Coronary artery (tissue), 2 donors: ENCODE measurements at regions not wholly inside any gene's neighbourhood (a gene's known extent, or its start where the extent isn't known, plus 50 kb on each side); places are given as distances from the start of the nearest gene placed in this dataset.

ENCODE experiments used
- DNase-seq: peaks from one replicate; pipeline ENCODE4 v3.0.0-alpha.2; 2017; ENCODE audit warnings: low spot score
- H3K27ac ChIP-seq, 2 donors: fragments of 200-600 bp; sonication (generic); one replicate each; pipeline ENCODE4 v1.5.1; 2016 to 2019
- H3K4me3 ChIP-seq: fragments of 200-600 bp; sonication (generic); 2 replicates; pipeline ENCODE4 v1.5.1; 2016; ENCODE audit warnings: mild to moderate bottlenecking, moderate library complexity
- TF ChIP-seq, protein P1 (sequence below): fragments of 200-600 bp; sonication (generic); IDR thresholded peaks from one replicate; pipeline ENCODE4 v1.5.1; 2019; ENCODE audit warnings: antibody characterized with exemption

DNA sequence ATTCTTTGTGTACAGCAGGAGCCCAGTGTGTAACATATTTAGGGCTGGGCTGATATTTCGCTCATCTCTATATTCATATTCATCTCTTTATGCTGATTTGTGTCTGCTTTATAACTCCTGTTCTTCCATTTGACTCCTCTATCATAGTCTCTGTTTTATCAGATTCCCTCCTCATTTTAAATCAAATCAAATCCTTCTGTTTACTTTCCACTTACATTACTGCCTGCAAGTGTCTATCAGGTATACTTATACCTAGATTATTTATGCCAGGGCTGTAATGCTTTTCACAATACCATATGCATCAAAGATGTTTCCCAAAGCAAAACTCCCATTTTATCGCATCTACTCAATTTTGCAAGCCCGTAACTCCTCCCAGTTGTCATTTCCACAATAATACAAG is 990.7 kb downstream of the SORCS1 start:
- Histone ChIP-seq H3K4me3 (no peak overlapping the region), H3K27ac (no peak overlapping the region)
- no peak for DNase-seq
- TF ChIP-seq, protein P1, sequence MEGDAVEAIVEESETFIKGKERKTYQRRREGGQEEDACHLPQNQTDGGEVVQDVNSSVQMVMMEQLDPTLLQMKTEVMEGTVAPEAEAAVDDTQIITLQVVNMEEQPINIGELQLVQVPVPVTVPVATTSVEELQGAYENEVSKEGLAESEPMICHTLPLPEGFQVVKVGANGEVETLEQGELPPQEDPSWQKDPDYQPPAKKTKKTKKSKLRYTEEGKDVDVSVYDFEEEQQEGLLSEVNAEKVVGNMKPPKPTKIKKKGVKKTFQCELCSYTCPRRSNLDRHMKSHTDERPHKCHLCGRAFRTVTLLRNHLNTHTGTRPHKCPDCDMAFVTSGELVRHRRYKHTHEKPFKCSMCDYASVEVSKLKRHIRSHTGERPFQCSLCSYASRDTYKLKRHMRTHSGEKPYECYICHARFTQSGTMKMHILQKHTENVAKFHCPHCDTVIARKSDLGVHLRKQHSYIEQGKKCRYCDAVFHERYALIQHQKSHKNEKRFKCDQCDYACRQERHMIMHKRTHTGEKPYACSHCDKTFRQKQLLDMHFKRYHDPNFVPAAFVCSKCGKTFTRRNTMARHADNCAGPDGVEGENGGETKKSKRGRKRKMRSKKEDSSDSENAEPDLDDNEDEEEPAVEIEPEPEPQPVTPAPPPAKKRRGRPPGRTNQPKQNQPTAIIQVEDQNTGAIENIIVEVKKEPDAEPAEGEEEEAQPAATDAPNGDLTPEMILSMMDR: no peak

GRCh38 chr10:106169241-106169640 is 995.3 kb downstream of the SORCS1 start:
- TF ChIP-seq, protein P1: no peak
- no peak for DNase-seq
- Histone ChIP-seq H3K27ac (no peak overlapping the region), H3K4me3 (no peak overlapping the region)

DNA sequence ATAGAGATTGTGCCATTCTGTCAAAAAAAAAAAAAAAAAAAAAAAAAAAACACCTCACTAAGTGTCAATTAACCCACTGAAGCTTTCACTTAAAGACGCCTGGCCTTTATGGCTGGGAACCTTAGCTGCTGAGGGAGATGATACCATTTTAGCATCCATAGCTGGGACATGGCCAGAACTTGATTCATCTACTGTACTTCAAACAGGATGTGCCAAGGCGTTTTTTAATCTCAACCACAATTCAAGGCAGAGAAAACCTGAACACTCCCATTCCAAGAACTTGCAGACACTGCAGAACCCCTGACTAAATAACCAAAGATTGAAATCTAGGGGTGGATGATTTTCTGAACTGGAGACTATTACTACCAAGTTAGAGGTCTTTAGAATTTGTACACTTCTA is 996.6 kb downstream of the SORCS1 start:
- TF ChIP-seq, protein P1: no peak
- Histone ChIP-seq H3K4me3 (no peak overlapping the region), H3K27ac (no peak overlapping the region)
- no peak for DNase-seq

GRCh38 chr10:106158241-106158640 is 1006.3 kb downstream of the SORCS1 start:
- TF ChIP-seq, protein P1: no peak
- Histone ChIP-seq H3K4me3 (no peak overlapping the region), H3K27ac (no peak overlapping the region)
- no peak for DNase-seq

DNA sequence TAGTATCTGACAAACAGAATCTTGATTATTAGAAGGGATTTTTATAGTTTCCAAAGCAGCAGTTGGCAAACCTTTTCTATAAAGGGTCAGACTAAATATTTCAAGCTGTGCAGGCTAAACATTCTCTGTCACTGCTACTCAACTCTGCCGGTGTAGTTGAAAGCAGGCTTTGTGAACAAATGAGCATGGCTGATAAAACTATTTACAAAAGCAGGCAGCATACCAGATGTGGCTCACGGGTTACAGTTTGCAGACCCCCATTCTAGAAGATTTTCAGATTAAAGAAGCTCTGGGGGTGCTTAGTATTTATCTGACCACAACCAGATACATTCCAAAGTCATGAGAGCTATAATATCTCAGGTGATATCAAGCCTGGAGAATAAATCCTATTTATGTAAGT is 1017.5 kb downstream of the SORCS1 start:
- Histone ChIP-seq H3K27ac (no peak overlapping the region), H3K4me3 (no peak overlapping the region)
- TF ChIP-seq, protein P1: no peak
- DNase-seq: no peak

DNA sequence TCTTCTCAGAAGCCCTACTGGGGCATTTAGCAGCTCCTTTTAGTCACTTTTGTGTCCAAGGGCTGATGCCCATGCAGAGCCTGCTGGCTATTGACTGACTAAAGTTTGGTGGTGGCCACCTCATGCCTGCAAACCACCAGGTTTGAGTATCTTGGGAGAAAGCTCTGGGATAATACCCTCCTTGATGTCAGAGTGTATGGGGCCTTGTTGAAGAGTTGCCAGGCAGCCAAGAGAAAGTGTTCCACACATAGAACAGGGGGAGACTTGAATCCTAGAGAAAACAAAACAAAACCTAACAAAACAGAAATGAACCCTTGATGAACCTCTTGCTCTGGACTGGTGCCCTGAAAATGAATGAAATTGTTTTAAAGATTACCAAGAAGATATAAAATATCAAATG is 1024.6 kb downstream of the SORCS1 start:
- no peak for DNase-seq
- TF ChIP-seq, protein P1: no peak
- Histone ChIP-seq H3K4me3 (no peak overlapping the region), H3K27ac (no peak overlapping the region)

DNA sequence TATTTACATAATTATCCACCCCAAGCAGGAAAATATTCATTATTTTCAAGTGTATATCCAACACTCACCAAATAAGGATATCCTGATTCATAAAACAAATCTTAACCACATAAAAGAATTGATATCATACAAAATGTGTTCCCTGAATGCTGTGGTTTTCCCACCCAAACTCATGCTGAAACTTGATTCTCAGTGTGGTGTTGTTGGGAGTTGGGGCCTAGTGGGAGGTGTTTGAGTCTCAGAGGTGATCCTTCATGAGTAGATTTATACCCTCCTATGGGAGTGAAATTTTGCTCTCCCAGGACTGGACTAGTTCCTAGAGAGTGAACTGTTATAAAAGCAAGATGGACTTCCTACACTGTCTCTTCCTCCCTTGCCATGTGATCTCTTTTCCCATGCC is 1028.3 kb downstream of the SORCS1 start:
- Histone ChIP-seq H3K27ac (no peak overlapping the region), H3K4me3 (no peak overlapping the region)
- TF ChIP-seq, protein P1: no peak
- no peak for DNase-seq
